ENCODE measurements at regions not wholly inside any gene's neighbourhood (a gene's known extent, or its start where the extent isn't known, plus 50 kb on each side); places are given as distances from the start of the nearest gene placed in this dataset.

- Histone ChIP-seq H4K91ac (replicated peaks; ENCODE audit: insufficient read length, low read length) (no peak overlapping the region), H3K27ac (ENCODE audit: low read depth, low read length) (no peak overlapping the region), H3K23ac (ENCODE audit: insufficient read length) (no peak overlapping the region), H2BK15ac (ENCODE audit: low read length) (no peak overlapping the region), H2BK120ac (replicated peaks; ENCODE audit: low read depth, low read length) (no peak overlapping the region), H3K4ac (replicated peaks; ENCODE audit: insufficient read length, low read depth, low read length) (no peak overlapping the region), H3K18ac (ENCODE audit: extremely low read depth, low read length) (no peak overlapping the region), H2BK20ac (ENCODE audit: low read length) (no peak overlapping the region), H4K8ac (ENCODE audit: extremely low read depth, insufficient read depth, low read length) (no peak overlapping the region), H3K9me3 (ENCODE audit: insufficient read depth in 2 of 2, low read depth in 1 of 2, low read length in 1 of 2) (no peaks in the 10 kb centered on the region), H2AK5ac (ENCODE audit: low read depth, low read length) (no peak overlapping the region), H2AFZ (ENCODE audit: low read length) (no peak overlapping the region), H3K56ac (replicated peaks; ENCODE audit: insufficient read length, low read depth, low read length) (no peak overlapping the region), H3K4me2 (ENCODE audit: insufficient read depth in 1 of 2, low read depth in 2 of 2, low read length in 2 of 2) (no peak overlapping the region), H3K4me3 (ENCODE audit: extremely low read depth in 1 of 4, insufficient read depth in 2 of 4, low read depth in 3 of 4, low read length in 4 of 4) (no peak overlapping the region), H3K27me3 (replicated peaks in 1 of 4; ENCODE audit: control insufficient read depth in 3 of 4, extremely low read depth in 1 of 4, insufficient read depth in 3 of 4, low read length in 3 of 4) (no peaks in the 10 kb centered on the region), H4K20me1 (replicated peaks in 1 of 2; ENCODE audit: control insufficient read depth in 1 of 2, insufficient read depth in 2 of 2, low read length in 2 of 2) (no peaks in the 10 kb centered on the region), H3K4me1 (replicated peaks in 1 of 4; ENCODE audit: control insufficient read depth in 3 of 4, insufficient read depth in 4 of 4, low read length in 3 of 4) (peaks cover 0 to 4% (median 0%) of the 10 kb centered on the region in 4 experiments; a peak in 1 of 7 replicates), H2BK5ac (ENCODE audit: low read depth, low read length) (no peak overlapping the region), H3K36me3 (ENCODE audit: control insufficient read depth in 2 of 4, insufficient read depth in 4 of 4, low read length in 3 of 4) (no peaks in the 10 kb centered on the region), H3K23me2 (ENCODE audit: low read depth, low read length) (no peaks in the 10 kb centered on the region), H3K14ac (ENCODE audit: insufficient read length) (no peak overlapping the region), H3K79me1 (ENCODE audit: low read depth, low read length) (no peaks in the 10 kb centered on the region), H3K79me2 (ENCODE audit: control insufficient read depth in 1 of 2, insufficient read depth in 2 of 2, low read length in 2 of 2) (no peaks in the 10 kb centered on the region), H3K9ac (replicated peaks in 1 of 4; ENCODE audit: extremely low read depth in 1 of 4, low read depth in 3 of 4, low read length in 3 of 4) (no peak overlapping the region), H2BK12ac (ENCODE audit: low read depth, low read length) (no peak overlapping the region), H4K5ac (ENCODE audit: insufficient read length, low read depth, low read length) (no peak overlapping the region)
- ChIA-PET POLR2A (ENCODE audit: partially characterized antibody) (no interaction called here), CTCF (ENCODE audit: partially characterized antibody) (no interaction called here)
- 56% methylated on average over 3 of the region's 3 CpGs; no CpG with 5 or more reads in 1 of the 2 experiments for WGBS, 2 experiments (ENCODE audit: extremely low coverage in 1 of 2, insufficient coverage in 1 of 2, insufficient read length in 1 of 2, insufficient replicate concordance in 2 of 2, low coverage in 1 of 2, low lambda C conversion rate in 2 of 2, missing lambda C conversion rate in 1 of 2)
- DNase-seq (ENCODE audit: low read depth in 1 of 2, low spot score in 2 of 2) (no peak), FAIRE-seq (no peak)
- TF ChIP-seq HDAC2 (IDR thresholded peaks at IDR 0.05; ENCODE audit: borderline replicate concordance in 1 of 2, low read depth in 2 of 2, low read length in 2 of 2): no peak
- TF ChIP-seq BACH1 (IDR thresholded peaks at IDR 0.05; ENCODE audit: low read length): no peak
- no peak for TF ChIP-seq POLR2A (IDR thresholded peaks at IDR 0.05; ENCODE audit: control extremely low read depth in 1 of 2, low read depth in 2 of 2, low read length in 2 of 2)
- no peak for TF ChIP-seq KDM5A (IDR thresholded peaks at IDR 0.05; ENCODE audit: low read length)
- TF ChIP-seq TCF12 (IDR thresholded peaks at IDR 0.05; ENCODE audit: low read depth, low read length): no peak
- TF ChIP-seq CEBPB (IDR thresholded peaks at IDR 0.05; ENCODE audit: low read depth, low read length): no peak
- TF ChIP-seq NANOG (IDR thresholded peaks at IDR 0.05; ENCODE audit: insufficient read depth, low read depth, low read length, poor library complexity, severe bottlenecking): no peak
- no peak for TF ChIP-seq CHD2 (IDR thresholded peaks at IDR 0.05; ENCODE audit: low read length)
- TF ChIP-seq FOSL1 (IDR thresholded peaks at IDR 0.05; ENCODE audit: insufficient read depth, low read depth, low read length): no peak
- TF ChIP-seq BRCA1 (IDR thresholded peaks at IDR 0.05; ENCODE audit: low read depth, low read length): no peak
- no peak for TF ChIP-seq YY1 (IDR thresholded peaks at IDR 0.05; ENCODE audit: low read depth, low read length)
- no peak for TF ChIP-seq GABPA (IDR thresholded peaks at IDR 0.05; ENCODE audit: borderline replicate concordance, insufficient read depth, low read length)
- no peak for TF ChIP-seq EGR1 (IDR thresholded peaks at IDR 0.05; ENCODE audit: borderline replicate concordance, low read depth, low read length)
- no peak for TF ChIP-seq HDAC6 (IDR thresholded peaks at IDR 0.05; ENCODE audit: low read depth, low read length)
- no peak for TF ChIP-seq ZNF274 (IDR thresholded peaks at IDR 0.05; ENCODE audit: borderline replicate concordance, extremely low read depth, low read length)
- TF ChIP-seq JUND (IDR thresholded peaks at IDR 0.05; ENCODE audit: low read length): no peak
These were observed 796.2 kb downstream of the KCNJ3 start for GRCh38 chr2:155494744-155495143.

Data from H1 (cell line).